GM12872 (cell line): ENCODE measurements at regions not wholly inside any gene's neighbourhood (a gene's known extent, or its start where the extent isn't known, plus 50 kb on each side); places are given as distances from the start of the nearest gene placed in this dataset.

Experiments used
- TF ChIP-seq, protein P1 (sequence below): IDR thresholded peaks from 3 replicates; pipeline ENCODE4 v1.5.1; 2011; ENCODE audit warnings: low read depth, mild to moderate bottlenecking, low read length, moderate library complexity; ENCODE audit not compliant: insufficient read depth

GRCh38 chr2:123164216-123164615, 860.9 kb upstream of the CNTNAP5 start:
- TF ChIP-seq, protein P1, sequence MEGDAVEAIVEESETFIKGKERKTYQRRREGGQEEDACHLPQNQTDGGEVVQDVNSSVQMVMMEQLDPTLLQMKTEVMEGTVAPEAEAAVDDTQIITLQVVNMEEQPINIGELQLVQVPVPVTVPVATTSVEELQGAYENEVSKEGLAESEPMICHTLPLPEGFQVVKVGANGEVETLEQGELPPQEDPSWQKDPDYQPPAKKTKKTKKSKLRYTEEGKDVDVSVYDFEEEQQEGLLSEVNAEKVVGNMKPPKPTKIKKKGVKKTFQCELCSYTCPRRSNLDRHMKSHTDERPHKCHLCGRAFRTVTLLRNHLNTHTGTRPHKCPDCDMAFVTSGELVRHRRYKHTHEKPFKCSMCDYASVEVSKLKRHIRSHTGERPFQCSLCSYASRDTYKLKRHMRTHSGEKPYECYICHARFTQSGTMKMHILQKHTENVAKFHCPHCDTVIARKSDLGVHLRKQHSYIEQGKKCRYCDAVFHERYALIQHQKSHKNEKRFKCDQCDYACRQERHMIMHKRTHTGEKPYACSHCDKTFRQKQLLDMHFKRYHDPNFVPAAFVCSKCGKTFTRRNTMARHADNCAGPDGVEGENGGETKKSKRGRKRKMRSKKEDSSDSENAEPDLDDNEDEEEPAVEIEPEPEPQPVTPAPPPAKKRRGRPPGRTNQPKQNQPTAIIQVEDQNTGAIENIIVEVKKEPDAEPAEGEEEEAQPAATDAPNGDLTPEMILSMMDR: no peak

GRCh38 chr2:123165616-123166015, 859.5 kb upstream of the CNTNAP5 start:
- TF ChIP-seq, protein P1: no peak

GRCh38 chr2:123179526-123179925, 845.6 kb upstream of the CNTNAP5 start:
- TF ChIP-seq, protein P1: no peak

DNA sequence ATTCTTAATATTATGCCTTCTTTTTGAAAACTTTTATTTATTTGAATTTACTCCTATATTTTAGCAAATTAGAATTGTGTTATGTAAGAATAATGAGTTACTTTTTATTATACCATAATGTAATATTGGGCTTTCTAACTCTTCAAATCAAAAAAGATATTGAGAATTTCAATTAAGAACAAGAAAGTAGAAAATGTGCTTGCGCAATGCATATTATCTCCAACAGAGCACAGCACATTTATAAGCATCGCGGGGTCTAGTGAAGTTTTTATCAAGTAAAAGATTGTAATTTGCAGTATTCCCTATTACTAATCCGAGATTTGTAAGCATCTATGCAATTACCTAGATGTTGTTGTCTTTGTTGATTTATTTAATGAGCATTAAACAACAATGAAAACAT, 829.1 kb upstream of the CNTNAP5 start:
- TF ChIP-seq, protein P1: no peak

DNA sequence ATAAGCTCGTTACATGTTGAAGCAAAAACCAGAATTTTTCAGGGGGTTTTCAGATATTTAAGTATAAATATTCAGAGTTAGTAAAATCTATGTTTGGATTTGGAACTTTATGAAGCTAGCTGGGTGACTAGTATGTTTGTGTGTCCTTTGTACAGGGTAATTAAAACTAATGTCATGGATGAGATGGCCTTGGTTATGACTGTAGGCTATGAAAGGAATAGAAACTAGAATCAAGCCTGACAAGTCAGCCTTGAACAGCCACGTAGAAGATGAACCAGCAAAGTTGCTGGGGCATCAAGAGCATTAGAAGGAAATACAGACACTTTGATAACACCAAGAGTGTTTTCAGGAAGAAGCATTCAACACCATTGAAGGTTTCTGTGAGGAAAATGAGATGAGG, 825.1 kb upstream of the CNTNAP5 start:
- TF ChIP-seq, protein P1: no peak

- TF ChIP-seq, protein P1: no peak
Measured at GRCh38 chr2:123207245-123207644, 817.8 kb upstream of the CNTNAP5 start.

DNA sequence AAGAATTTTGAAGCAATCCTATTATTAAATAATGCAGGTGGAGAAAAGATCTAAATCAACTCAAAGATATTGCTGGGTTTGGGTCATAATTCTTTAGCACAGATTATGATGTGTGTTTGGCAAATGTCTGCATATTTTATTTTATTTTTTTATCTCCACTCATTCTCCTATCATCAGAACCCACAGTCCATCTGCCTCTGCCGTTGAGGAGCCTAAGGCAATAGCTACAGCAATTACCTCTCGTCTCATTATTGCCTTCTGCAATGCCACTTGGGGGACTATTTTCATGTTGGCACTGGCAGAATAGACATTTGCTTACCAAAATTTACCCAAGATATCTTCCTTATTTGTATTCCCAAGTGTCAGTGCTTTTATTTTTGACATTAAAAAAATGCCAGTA, 815.9 kb upstream of the CNTNAP5 start:
- TF ChIP-seq, protein P1: no peak

- TF ChIP-seq, protein P1: no peak
Measured at GRCh38 chr2:123211181-123211580, 813.9 kb upstream of the CNTNAP5 start.
